ENCODE measurements at regions not wholly inside any gene's neighbourhood (a gene's known extent, or its start where the extent isn't known, plus 50 kb on each side); places are given as distances from the start of the nearest gene placed in this dataset.

DNA sequence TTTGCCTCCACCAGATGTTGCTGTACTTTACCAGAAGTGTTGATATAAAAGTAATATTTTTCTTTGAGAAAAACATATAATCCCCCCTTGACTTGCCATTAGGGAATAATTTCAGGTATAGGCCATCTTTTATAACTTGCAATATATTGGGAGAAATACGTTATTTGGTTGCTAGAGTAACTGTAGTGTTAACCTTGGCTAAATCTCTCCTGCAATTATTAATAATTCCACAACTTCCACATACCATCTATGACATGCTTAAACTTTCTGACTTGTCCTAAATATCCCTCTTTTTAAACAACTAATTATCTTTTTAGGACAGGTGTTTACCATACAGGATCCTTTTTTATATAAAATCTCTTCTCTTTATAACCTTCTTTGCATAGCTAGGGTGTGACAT, 1048.2 kb downstream of the SLC16A7 start:
- Histone ChIP-seq H3K36me3 (ENCODE audit: control insufficient read depth, insufficient read depth, low read length) (no peaks in the 10 kb centered on the region), H3K4me3 (ENCODE audit: low read depth, low read length) (no peak overlapping the region), H3K27me3 (ENCODE audit: control insufficient read depth, insufficient read depth, low read length) (no peaks in the 10 kb centered on the region)
- no peak for TF ChIP-seq CTCF (IDR thresholded peaks at IDR 0.05; ENCODE audit: insufficient read depth, low read length, poor library complexity, severe bottlenecking)
- DNase-seq (ENCODE audit: low read depth) = no peak

DNA sequence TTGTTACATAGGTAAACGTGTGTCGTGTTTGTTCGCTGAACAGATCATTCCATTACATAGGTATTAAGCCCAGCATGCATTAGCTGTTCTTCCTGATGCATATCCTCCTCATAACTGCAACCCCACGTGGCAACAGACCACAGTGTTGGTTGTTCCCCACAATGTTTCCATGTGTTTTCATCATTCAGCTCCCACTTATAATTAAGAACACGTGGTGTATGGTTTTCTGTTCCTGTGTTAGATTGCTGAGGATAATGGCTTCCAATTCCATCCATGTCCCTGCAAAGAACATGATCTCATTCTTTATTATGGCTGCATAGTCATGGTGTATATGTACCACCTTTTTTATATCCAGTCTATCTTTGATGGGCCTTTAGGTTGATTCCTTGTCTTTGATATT, 1071.1 kb downstream of the SLC16A7 start:
- Histone ChIP-seq H3K4me3 (ENCODE audit: low read depth, low read length) (no peak overlapping the region), H3K36me3 (ENCODE audit: control insufficient read depth, insufficient read depth, low read length) (no peaks in the 10 kb centered on the region), H3K27me3 (ENCODE audit: control insufficient read depth, insufficient read depth, low read length) (no peaks in the 10 kb centered on the region)
- TF ChIP-seq CTCF (IDR thresholded peaks at IDR 0.05; ENCODE audit: insufficient read depth, low read length, poor library complexity, severe bottlenecking) = no peak
- DNase-seq (ENCODE audit: low read depth) = no peak

DNA sequence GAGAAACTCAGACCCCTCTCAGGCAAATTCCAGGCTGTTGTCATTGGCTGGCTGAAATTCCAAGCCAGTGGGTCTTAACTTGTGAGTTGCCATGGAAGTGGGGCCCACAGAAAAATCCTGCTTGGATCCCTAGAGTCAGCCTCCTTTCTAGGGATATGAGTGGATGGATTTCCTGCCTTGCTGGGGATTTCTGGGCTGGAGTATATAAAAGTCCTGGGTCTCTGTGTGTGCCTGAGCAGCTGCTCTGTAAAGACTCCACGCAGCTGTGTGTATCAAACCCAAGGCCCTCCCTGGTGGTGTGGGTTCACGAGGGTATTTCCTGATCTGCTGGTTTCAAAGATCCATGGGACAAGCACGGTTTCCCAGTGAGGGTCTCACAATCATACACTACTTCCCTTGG, 1077.1 kb downstream of the SLC16A7 start:
- no peaks in the 10 kb centered on the region for H3K27me3 ChIP-seq (ENCODE audit: control insufficient read depth, insufficient read depth, low read length)
- no peak for DNase-seq (ENCODE audit: low read depth)

GRCh38 chr12:60684988-60685655, 1089.3 kb downstream of the SLC16A7 start:
- Histone ChIP-seq H3K36me3 (ENCODE audit: control insufficient read depth, insufficient read depth, low read length) (no peaks in the 10 kb centered on the region), H3K4me3 (ENCODE audit: low read depth, low read length) (no peak overlapping the region), H3K27me3 (ENCODE audit: control insufficient read depth, insufficient read depth, low read length) (no peaks in the 10 kb centered on the region)
- DNase-seq (ENCODE audit: low read depth) = no peak
- no peak for TF ChIP-seq CTCF (IDR thresholded peaks at IDR 0.05; ENCODE audit: insufficient read depth, low read length, poor library complexity, severe bottlenecking)

More for the DNA sequence above, 1077.1 kb downstream of the SLC16A7 start:
- TF ChIP-seq CTCF (IDR thresholded peaks at IDR 0.05; ENCODE audit: insufficient read depth, low read length, poor library complexity, severe bottlenecking) = no peak
- no peak overlapping the region for H3K4me3 ChIP-seq (ENCODE audit: low read depth, low read length)
- no peaks in the 10 kb centered on the region for H3K36me3 ChIP-seq (ENCODE audit: control insufficient read depth, insufficient read depth, low read length)

DNA sequence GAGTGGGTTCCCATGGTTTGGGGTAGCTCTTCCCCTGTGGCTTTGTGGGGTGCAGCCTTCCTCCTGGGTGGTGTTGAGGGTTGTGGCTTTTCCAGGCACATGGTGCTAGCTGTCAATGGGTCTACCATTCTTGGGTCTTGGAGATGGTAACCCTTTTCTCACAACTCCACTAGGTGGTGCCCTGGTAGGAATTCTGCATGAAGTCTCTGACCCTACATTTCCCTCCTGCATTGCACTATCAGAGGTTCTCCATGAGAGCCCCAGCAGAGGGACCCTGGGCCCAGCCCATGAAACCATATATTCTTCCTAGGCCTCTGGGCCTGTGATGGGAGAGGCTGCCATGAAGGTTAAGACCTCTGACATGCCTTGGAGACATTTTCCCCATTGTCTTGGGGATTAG, 1093.3 kb downstream of the SLC16A7 start:
- Histone ChIP-seq H3K4me3 (ENCODE audit: low read depth, low read length) (no peak overlapping the region), H3K27me3 (ENCODE audit: control insufficient read depth, insufficient read depth, low read length) (no peaks in the 10 kb centered on the region), H3K36me3 (ENCODE audit: control insufficient read depth, insufficient read depth, low read length) (no peaks in the 10 kb centered on the region)
- DNase-seq (ENCODE audit: low read depth) = no peak
- no peak for TF ChIP-seq CTCF (IDR thresholded peaks at IDR 0.05; ENCODE audit: insufficient read depth, low read length, poor library complexity, severe bottlenecking)

- no peaks in the 10 kb centered on the region for H3K27me3 ChIP-seq (ENCODE audit: control insufficient read depth, insufficient read depth, low read length)
- H3K4me3 ChIP-seq (ENCODE audit: low read depth, low read length) = no peak overlapping the region
- no peak for DNase-seq (ENCODE audit: low read depth)
- H3K36me3 ChIP-seq (ENCODE audit: control insufficient read depth, insufficient read depth, low read length) = no peaks in the 10 kb centered on the region
- TF ChIP-seq CTCF (IDR thresholded peaks at IDR 0.05; ENCODE audit: insufficient read depth, low read length, poor library complexity, severe bottlenecking) = no peak
Measured at GRCh38 chr12:60693019-60693626, 1097.3 kb downstream of the SLC16A7 start.

Data from kidney epithelial cell (primary cell).